NCI-H345 (cell line): ENCODE measurements at regions not wholly inside any gene's neighbourhood (a gene's known extent, or its start where the extent isn't known, plus 50 kb on each side); places are given as distances from the start of the nearest gene placed in this dataset.

ENCODE experiments used
- DNase-seq: peaks from one replicate; lab custom pipeline; 2025; lab: John Stamatoyannopoulos, UW

DNA sequence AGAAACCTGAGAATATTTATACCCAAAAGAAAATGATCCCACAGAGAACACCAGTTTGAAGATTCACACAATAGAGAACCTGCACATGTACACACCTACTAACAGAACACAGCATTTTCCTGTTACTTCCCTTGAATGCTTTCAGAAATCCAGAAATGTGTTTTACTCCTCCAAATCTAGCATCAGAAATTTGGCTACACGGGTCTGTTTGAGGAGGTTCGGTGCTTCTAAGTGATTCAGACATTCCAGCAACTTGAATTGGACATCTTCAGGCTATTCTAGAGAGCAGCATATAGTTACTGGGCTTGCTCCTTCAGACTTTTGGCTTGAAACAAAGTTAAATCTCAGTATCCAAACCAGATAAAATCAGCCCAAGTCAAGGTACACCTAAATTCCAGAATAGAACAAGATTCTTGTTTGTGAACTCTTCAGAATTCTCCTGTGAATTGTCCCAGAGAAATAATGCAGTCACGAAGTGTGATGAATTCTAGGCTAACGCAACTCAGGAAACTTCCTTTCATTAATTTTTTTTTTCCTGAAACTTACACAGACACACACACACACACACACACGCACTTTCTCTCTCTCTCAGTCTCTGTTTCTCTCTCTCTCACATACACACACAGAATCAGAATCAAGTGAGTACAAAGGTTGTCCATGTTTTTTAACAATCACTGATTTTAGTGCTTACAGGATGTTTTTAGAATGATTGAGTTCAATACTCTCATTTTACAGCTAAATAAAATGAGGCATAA, 278.4 kb upstream of the SNX7 start:
- no peak for DNase-seq

DNA sequence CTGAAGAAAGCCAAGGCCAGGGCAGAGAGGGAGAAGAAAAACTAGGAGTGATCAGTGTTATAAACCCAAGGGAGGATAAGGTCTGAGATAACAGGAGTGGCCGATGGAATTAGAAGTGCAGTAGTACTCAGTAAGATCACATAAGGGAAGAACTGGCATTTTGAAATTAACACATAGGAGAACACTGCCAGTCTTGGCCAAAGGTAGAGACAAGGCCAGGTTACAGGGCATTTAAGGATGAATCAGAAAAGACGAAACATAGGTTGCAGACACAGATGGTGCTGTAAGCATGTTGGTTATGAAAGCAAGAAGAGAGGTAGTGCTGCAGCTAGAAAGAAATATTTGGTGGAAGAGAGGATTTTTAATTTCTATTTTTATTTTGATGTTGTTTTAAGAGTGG, 278.9 kb upstream of the SNX7 start:
- no peak for DNase-seq

DNA sequence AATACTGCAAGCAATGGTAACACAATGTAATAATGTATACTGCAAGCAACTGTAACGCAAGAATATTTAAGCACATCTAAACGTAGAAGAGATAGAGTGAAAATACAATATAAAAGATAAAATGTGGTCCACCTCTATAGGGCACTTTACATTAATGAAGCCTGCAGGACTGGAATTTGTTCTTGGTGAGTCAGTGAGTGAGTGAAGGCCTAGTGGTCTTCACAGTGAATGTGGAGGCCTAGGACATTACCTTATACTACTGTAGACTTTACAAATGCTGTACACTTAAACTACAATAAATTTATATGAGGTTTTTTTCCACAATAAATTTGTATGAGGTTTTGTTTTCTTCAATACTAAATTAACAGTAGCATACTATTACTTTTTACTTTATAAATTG, 287.4 kb upstream of the SNX7 start:
- no peak for DNase-seq

DNA sequence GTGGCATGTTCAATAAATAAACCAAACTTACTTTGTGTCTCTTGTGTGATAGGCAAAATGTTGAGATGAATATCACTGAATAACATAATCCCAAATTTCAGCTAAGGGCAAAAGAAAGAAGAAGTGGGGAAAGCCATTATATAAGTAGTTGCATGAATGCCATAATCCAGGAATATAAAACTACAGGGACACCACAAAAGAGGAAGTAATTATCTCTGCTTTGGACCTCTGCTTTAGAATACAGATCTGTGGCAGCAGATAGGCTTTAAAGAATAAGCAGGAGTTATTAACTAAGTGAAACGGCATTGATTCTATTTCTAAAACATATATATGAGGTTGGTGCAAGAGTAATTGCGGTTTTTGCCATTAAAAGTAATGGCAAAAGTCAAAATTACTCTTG, 288.5 kb upstream of the SNX7 start:
- no peak for DNase-seq

DNA sequence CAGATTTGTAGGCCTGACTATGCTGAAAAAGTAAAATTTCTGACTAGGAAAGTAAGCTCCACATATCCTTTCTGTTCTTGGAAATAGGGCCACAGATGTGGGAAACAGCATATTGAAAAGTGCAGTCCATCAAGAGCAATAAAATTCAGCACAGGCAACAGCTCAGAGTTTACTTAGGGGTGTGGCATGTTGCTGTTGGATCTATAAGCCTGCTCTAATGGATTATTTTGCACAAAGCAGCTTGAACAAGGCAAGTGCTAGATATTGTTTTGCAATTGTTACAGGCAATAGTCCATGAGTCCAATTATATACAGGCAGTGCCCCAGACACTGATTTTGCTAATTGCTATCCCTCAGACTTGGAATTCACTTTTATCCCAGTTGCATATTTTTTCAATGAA, 289.8 kb upstream of the SNX7 start:
- DNase-seq, result no peak

DNA sequence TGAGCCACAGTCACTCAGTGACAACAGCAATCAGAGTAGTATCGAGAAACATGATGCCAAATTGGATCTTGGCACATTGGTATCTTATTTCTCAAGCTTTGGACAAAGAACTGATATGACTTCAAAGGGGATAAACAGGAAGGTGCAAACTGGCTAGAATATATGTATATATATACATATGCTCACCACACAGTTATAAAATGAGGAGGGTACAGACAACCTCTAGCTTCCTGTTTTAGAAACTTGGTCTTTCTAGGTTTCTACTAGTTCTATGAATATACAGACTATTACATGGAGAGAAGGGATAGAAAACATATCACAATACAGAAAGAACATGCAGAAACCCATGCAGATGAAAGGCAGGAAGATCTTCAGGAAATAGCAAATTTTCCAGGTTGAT, 292.1 kb upstream of the SNX7 start:
- DNase-seq, result no peak

DNA sequence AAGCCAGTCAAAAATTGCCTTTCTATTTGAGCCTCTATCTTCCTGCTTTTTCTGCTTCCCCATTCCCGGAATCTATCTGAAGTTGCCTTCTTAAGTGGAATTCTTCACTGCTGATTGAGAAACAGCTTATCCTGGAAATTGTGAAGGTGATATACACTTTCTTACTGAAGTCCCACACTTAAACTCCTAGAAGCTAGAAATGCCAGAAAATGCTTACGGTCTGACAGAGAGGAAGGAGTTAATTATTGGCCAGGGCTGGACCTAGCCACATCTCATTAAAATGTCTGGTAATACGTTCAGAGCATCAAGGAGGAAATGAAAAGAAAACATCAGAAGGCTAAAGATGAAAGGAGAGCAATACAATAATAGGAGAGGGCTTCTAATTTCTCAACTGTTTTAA, 292.5 kb upstream of the SNX7 start:
- DNase-seq, result no peak

DNA sequence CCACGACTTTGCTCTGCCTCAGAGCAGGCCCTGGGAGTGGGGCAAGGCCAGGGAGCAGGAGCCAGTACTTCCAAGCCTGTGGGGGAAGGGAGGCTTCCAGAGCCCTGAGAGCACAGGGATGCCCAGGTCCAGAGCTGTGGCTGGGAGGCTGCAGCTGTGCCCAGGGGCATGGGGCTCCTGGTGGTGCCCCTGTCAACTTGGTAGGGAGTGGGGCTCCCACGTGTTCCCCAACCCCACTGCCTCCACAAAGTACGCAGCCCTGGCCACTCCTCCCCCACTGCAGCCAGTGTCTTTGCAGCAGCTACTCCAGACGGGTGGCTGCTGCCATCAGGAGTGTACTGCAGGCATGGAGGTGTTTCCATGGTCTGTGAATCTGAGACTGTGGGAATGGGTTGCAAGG, 294.1 kb upstream of the SNX7 start:
- no peak for DNase-seq

DNA sequence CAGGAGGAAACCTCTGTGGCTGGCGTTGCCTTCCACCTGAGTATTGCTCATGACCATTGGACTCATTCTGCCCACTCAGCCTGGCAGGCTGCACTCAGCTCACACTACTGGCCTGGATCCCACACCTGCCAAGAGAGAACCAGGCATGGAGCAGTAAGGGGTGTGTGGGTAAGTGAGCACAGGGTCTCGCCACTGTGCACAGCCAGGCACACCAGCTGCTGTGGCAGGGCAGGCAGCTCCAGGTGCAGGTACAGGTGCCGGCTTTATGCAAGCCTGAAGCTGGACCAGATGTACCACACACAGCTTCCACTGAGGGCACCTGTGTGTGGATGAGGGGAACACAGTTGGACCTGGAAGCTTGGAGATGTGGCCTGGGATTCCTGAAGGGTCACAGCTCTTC, 295.2 kb upstream of the SNX7 start:
- DNase-seq, result no peak

DNA sequence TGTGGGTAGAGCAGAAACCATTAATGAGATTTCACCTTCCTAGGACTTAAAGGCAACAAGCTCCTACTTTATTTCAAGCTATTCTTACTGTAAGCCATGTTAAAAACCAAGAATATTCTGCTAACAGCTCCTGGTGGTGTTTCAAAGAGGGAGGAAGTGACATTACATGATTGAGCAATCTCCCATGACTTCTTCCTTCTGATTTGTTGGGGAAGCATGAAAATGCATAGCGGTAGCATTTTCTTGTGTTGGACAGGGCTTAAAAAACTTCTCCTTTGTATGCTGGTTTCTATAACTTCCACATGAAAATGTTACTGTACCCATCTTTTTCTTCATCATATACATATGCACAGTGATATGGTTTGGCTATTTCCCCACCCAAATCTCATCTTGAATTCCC, 297.0 kb upstream of the SNX7 start:
- DNase-seq, result no peak

DNA sequence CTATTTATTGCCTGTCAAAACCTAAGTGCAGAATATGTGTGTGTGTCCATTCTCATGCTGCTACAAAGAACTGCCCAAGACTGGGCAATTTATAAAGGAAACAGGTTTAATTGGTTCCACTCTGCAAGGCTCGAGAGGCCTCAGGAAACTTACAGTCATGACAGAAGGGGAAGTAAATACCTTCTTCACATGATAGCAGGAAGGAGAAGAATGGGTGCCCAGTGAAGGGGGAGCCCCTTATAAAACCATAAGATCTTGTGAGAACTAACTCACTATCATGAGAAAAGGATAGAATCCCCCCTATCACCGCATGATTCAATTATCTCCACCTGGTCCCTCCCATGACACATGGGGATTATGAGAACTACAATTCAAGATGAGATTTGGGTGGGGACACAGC, 300.7 kb upstream of the SNX7 start:
- DNase-seq, result no peak

DNA sequence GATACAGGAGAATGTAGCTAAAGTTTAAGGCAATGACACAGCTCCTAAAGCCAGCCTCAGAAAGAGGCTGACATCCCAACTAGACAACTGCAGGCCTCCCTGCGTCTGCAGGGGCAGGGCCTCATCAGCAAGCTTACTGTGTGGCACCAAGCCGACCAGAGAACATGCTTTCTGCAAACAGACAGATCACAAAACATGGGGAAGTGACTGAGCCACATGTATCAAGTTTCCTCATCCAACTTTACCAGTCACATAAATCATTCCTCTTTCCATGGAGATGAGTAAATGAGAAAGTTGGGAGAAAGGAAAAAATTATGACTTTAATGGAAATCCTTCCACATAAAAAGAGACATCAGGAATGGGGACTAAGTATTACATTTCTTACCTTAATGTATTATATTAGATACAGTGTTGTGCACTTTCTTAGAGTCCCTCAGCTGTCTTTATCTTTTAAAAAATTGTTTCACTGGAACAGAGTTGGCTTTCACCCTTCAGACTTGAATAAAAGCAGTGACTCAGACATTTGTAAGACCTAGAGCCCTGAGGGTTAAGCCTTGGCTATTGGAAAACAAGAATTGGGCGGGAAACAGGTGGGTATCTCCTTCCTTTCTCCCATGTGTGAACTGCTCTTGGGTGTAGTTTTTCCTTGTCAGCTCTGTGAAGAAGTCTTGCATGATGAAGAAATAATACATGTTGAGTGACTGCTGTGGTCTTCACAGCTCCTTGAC, 305.7 kb upstream of the SNX7 start:
- DNase-seq, result no peak

DNA sequence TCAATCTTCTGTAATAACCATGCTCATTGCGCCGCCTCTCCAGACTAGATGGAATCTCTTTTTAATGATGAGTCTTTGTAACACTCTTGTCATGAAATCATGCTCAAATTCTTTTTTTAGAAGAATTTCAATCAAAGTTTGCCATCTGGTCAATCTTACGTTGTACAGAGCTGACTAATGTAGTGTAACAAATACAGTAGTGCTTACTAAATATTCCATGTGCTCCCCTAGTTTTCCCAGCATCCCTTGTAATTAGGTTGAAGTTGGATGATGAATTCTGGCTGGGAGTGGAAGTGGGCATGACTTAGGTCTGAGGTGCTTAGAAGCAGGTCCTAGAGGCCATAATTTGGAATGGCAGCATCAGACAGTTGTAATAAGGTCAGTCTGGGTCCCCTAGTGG, 309.1 kb upstream of the SNX7 start:
- no peak for DNase-seq

DNA sequence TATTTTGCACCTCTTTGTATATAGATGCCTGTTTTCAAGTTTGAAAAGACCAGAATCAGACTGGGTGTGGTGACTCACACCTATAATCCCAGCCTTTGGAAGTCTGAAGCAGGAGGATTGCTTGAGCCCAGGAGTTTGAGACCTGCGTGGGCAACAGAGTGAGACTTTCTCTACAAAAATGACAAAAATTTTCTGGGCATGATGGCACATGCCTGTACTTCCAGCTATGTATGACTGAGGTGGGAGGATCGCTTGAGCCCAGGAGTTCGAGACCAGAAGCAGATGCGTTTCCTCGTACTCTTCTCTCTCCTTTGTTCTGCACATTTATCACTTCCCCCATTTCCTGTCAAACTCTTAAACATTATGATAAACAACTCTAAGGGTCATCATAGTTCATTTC, 310.0 kb upstream of the SNX7 start:
- no peak for DNase-seq

DNA sequence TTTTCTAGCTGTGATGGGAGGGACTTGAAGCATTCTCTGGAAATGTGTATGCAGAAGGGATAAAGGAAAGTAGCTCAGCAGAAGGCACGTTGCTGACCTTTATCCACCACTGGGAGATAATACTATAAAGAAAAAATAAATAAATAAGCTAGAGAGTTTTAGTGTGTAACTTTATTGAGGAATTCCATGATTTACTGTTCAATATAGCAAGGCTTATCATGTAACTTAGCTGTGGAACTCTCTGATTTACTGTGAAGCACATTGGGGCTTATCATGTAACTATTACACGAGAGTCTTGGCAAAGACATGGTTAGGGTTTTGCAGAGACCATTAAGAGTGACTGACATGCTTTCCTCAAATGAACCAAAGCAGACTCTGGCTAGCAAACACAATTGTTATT, 316.1 kb upstream of the SNX7 start:
- no peak for DNase-seq

DNA sequence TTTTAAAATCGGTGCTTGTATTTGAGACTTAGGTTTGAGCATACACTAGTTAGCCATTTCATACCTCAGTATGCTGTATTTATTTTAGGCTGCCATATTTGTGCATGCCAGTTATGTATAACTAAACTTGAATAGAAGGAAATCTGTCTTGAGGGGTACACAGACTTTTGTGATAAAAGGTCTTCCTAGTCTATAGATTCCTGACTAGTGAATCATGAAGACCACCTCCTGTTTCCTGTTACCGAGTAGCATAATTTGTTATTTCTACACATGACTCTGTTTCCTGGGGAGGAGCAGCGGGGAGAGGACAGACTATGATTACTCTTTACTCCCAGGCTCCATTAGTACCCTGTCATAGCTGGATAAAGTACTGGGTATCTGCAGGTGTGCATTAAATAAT, 316.8 kb upstream of the SNX7 start:
- no peak for DNase-seq

DNA sequence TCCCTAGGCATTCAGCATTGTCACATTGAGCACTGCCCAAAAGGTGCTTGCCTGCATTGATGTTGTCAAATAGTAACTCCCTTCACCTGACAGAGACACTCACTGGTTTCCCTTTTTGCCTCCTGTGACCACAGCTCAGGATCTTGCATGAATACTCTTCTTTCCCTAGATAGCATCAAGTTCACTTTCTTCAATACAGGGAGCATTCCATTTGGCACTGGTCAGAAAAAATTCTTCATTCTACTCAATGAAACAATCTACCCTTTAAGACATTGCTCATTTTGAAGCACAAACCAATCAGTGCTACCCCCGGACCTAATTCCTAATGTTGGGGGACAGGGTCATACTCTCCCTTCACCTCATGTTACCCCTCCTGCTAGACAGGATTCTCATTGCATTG, 319.0 kb upstream of the SNX7 start:
- DNase-seq, result no peak

DNA sequence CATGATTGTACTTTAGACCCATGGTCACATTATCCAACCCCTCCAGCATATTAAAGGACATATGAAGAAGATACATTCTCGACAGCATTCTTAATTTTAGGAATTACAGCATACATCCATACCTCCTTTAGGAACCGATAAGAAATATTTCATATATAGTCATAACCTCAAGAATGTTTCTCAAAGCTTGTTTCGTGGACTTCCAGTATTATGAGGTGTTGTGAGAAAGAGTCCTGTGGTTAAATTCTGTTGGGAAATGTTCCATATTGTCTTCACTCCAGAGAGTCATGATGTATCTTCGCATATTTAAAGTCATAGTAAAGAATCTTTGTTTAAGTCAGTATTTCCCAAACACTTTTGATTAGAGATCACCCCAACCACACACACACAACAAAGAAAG, 321.0 kb upstream of the SNX7 start:
- DNase-seq, result no peak

DNA sequence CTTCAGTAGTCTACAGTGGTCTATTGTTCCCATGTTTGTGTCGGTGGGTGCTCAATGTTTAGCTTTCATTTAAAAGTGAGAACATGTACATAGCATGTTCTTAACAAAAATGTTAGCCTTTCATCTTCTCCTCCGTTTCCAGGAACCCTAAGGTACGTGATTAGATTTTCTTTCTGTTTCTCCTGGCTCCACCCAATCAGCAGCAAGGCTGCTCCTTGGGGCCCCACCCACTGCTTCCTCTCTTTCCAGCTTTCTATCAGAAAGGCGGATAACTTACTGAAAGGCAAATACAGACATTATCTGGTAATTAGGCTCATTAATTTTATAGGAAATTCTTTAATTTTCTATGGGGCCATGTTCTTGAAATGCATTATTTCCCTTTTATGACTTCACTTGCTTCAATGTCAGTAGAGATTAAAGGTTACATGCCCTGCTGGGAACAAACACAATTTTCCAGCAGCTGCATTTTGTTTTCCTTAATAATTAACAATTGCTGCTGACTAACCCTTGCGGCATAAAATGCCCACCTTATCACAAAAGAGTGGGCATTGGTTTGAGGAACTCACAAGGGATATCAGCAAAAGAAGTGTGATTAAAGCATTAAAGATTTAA, 324.9 kb upstream of the SNX7 start:
- no peak for DNase-seq

DNA sequence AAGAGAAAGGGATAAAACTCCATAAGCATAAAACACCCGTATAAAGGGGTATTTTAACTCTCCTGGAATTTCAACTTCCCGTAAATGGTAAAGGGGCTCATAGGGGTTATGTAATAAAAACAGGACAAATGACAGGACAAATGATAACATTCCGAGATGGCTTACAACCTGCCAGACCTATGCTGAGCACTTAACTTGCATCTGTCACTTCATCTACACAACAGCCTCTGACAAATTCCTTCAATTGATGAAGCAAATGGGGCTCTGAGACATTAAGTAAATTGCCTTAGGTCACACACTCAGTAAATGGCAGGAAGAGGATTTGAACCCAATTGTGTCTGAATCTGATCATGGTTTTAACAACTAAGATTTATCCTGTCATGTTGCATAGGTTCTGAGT, 327.6 kb upstream of the SNX7 start:
- no peak for DNase-seq

DNA sequence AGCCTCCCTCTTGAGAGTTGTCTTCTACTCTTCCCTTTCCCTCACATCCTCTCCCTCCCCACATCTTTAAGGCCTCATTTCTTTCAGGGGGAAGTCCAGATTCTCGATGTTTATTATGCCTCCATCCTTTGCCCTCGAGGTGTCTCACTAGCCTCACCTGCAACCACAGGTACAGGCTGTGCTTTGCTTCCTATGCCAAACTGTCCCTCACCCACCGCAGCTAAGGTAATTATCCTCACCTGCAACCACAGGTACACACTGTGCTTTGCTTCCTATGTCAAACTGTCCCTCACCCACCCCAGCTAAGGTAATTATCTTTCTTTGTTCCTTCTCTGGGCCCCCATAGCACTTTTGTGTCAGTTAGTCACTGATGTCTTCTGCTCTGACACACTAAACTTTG, 328.1 kb upstream of the SNX7 start:
- no peak for DNase-seq

DNA sequence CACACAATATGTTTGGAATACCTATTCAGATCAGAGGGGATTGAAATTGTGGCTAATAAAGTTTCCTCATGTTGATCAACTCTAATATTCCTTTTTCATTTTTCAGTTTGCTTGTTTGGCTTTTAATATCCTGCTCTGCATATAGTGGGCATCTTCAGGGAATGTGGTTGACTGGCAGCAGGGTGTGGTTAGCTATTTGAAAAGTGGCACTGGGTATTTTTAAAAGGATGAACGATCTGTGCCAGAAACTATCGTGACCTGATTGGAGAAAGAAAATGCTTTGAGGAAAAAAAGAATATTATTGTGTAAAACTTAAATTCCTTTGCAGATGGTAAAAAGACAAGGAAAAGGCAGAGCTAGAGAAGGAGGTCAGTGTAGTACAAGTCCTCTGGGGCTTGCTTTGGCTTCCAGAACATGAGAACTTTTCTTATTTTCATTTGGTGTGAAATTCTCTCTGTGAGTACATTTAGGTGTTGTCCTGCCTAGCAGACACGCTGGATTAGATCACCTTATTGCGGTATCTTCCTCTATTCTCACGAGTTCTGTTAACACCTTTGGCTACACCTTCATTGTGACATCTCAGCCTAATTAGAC, 329.7 kb upstream of the SNX7 start:
- no peak for DNase-seq

DNA sequence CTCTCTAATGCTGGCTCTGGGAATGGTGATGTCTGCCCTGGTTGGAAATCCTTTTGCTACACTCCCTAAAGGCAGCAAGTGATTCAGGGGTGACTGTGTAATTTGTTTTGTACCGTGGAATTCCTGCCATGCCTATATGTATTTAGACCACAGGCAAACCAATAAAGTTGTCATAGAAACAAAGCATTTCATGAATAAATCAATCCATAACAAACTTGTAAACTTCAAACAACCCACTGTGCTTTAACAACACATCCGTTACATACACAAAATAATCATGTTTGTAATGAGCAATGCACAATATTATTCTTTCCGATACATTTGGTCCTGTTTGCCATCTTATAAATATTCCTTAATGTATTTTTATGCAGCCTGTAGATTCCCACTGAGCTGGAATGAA, 330.3 kb upstream of the SNX7 start:
- no peak for DNase-seq
